ENCODE measurements at regions not wholly inside any gene's neighbourhood (a gene's known extent, or its start where the extent isn't known, plus 50 kb on each side); places are given as distances from the start of the nearest gene placed in this dataset.

GRCh38 chr2:14316594-14316993 is 315.9 kb upstream of the LRATD1 start (continued):
- TF ChIP-seq SRF (IDR thresholded peaks at IDR 0.05; ENCODE audit: low read depth, low read length) (no peak), FOSL1 (IDR thresholded peaks at IDR 0.05; ENCODE audit: insufficient read depth, low read depth, low read length) (no peak)

All from H1 (cell line).